Mucosa of descending colon (tissue), 3 donors: ENCODE measurements at regions not wholly inside any gene's neighbourhood (a gene's known extent, or its start where the extent isn't known, plus 50 kb on each side); places are given as distances from the start of the nearest gene placed in this dataset.

Source experiments
- ATAC-seq: fragments of 200-7000 bp; cut with Tn5 transposase; one replicate; pipeline ENCODE4 v1.9.1; 2020; ENCODE audit warnings: mild to moderate bottlenecking, moderate library complexity
- DNase-seq, 3 donors: peaks; one replicate each; pipeline ENCODE4 v3.0.0-alpha.2; 2020
- H3K36me3 ChIP-seq: fragments of 200-600 bp; one replicate; pipeline ENCODE4 v1.8.0; 2021; ENCODE audit warnings: low read depth, mild to moderate bottlenecking
- H3K4me1 ChIP-seq: fragments of 200-600 bp; one replicate; pipeline ENCODE4 v1.8.0; 2021; ENCODE audit warnings: low read depth, mild to moderate bottlenecking
- H3K4me3 ChIP-seq: fragments of 200-600 bp; one replicate; pipeline ENCODE4 v1.8.0; 2021; ENCODE audit warnings: mild to moderate bottlenecking
- H3K9me3 ChIP-seq: fragments of 200-600 bp; one replicate; pipeline ENCODE4 v1.8.0; 2021; ENCODE audit warnings: mild to moderate bottlenecking
- CTCF ChIP-seq: fragments of 200-600 bp; IDR thresholded peaks from one replicate; pipeline ENCODE4 v1.8.0; 2022; ENCODE audit warnings: antibody characterized with exemption, mild to moderate bottlenecking
- intact Hi-C, 2 donors: fragments of 100-400 bp; cut with DNase I in 1 of 2; cut with micrococcal nuclease in 1 of 2; formaldehyde crosslinking; loops; one replicate each; pipeline versions ENCODE4 v1.11.0 to v1.11.1; 2022; cut with DNase I, micrococcal nuclease
- donor health status: DM: no; HTN: no; CAD: no; lungs with moderate emphysema.
- donor health status: DM: no; HTN: no; CAD: no.
- donor health status: DM: no; HTN: yes; CAD: no.

- intact Hi-C loops, result no loop called here
- ATAC-seq, result no peak
- H3K4me1 ChIP-seq, result no peaks in the 10 kb centered on the region
Observed at GRCh38 chr2:53583583-53583982, 184.0 kb upstream of the CHAC2 start.

GRCh38 chr2:53582556-53582955 lies 185.0 kb upstream of the CHAC2 start:
- no peak for TF ChIP-seq CTCF
- Histone ChIP-seq H3K9me3 (no peaks in the 10 kb centered on the region), H3K4me1 (no peaks in the 10 kb centered on the region), H3K36me3 (no peaks in the 10 kb centered on the region), H3K4me3 (no peak overlapping the region)
- intact Hi-C loops, result no loop called here
- DNase-seq, result no peak
- ATAC-seq, result no peak

More at GRCh38 chr2:53583583-53583982, 184.0 kb upstream of the CHAC2 start:
- no peak for TF ChIP-seq CTCF
- no peaks in the 10 kb centered on the region for H3K9me3 ChIP-seq
- DNase-seq, result no peak
- no peaks in the 10 kb centered on the region for H3K36me3 ChIP-seq
- H3K4me3 ChIP-seq, result no peak overlapping the region

DNA sequence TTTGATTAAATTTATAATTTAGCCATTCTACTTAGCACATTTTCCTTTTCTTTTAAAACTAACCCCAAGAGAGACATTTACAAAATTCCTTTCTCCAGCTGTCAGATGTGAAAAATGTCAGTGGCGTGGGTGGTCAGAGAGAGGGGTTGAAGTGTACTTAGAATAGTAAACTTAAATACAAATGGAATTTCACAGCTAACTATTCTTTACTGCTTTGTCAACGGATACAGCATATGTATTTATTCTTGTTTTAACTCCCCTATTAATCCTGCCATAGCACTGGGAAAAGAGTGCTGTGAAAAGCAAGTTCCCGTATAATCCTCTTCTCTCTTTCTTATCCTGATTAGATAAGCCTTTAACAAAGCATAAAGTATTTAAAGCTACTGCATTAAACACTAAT lies 191.4 kb upstream of the CHAC2 start:
- intact Hi-C loops, result no loop called here
- no peak for TF ChIP-seq CTCF
- no peaks in the 10 kb centered on the region for H3K9me3 ChIP-seq

GRCh38 chr2:53575721-53576124 lies 191.9 kb upstream of the CHAC2 start:
- no peak for ATAC-seq
- no peak overlapping the region for H3K4me3 ChIP-seq
- H3K9me3 ChIP-seq, result no peaks in the 10 kb centered on the region
- no peak for DNase-seq
- intact Hi-C loops, result no loop called here
- TF ChIP-seq CTCF, result no peak
- H3K4me1 ChIP-seq, result no peaks in the 10 kb centered on the region
- no peaks in the 10 kb centered on the region for H3K36me3 ChIP-seq

More for the DNA sequence above, 191.4 kb upstream of the CHAC2 start:
- Histone ChIP-seq H3K36me3 (no peaks in the 10 kb centered on the region), H3K4me1 (no peaks in the 10 kb centered on the region), H3K4me3 (no peak overlapping the region)
- ATAC-seq, result no peak
- no peak for DNase-seq

DNA sequence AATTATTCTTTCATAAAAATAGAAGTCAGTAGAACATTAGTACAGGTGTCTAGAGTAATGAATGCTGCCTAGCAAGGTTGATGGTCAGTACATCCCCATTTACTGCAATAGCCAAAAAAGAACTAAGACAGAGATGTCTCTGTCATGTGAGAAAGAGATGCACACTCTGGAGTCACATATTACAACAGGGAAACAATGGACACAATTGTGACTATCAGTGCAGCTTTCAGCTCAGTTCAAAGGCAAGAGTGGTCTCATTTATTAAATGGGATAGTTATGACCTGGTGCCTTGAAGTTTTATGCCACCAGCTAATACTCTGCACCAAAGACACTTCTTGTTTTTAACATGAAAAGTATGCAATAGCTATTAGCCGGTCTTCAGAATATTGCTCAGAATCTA lies 194.9 kb upstream of the CHAC2 start:
- intact Hi-C loops, result no loop called here
- DNase-seq (no peak), ATAC-seq (no peak)
- no peaks in the 10 kb centered on the region for H3K36me3 ChIP-seq
- H3K4me1 ChIP-seq, result no peaks in the 10 kb centered on the region
- TF ChIP-seq CTCF, result no peak
- no peaks in the 10 kb centered on the region for H3K9me3 ChIP-seq
- H3K4me3 ChIP-seq, result no peak overlapping the region

- Histone ChIP-seq H3K36me3 (no peaks in the 10 kb centered on the region), H3K4me3 (no peak overlapping the region), H3K9me3 (no peaks in the 10 kb centered on the region), H3K4me1 (no peaks in the 10 kb centered on the region)
- ATAC-seq (no peak), DNase-seq (no peak)
- TF ChIP-seq CTCF, result no peak
- intact Hi-C loops, result no loop called here
Observed at GRCh38 chr2:53569957-53570727, 197.5 kb upstream of the CHAC2 start.
